Naive B cell (primary cell): ENCODE measurements at regions not wholly inside any gene's neighbourhood (a gene's known extent, or its start where the extent isn't known, plus 50 kb on each side); places are given as distances from the start of the nearest gene placed in this dataset.

Experiments
- ATAC-seq, 2 donors: fragments of 150-1000 bp; cut with Tn5 transposase; 2 replicates each; pipeline ENCODE4 v1.10.0; 2021; ENCODE audit warnings: low read depth in 2 of 2, mild to moderate bottlenecking in 2 of 2, moderate library complexity in 2 of 2
- DNase-seq: peaks from one replicate; pipeline ENCODE4 v3.0.0; 2022
- H3K27ac Mint-ChIP-seq, 6 donors: one replicate each; pipeline ENCODE4 v1.8.0; 2020 to 2022; ENCODE audit warnings: mild to moderate bottlenecking in 6 of 6, mixed read lengths in 6 of 6, moderate library complexity in 5 of 6, inconsistent platforms in 2 of 6
- H3K27me3 Mint-ChIP-seq, 3 donors: one replicate each; pipeline ENCODE4 v1.8.0; 2021 to 2022; ENCODE audit warnings: mixed read lengths in 3 of 3, mild to moderate bottlenecking in 1 of 3
- H3K36me3 Mint-ChIP-seq, 2 donors: one replicate each; pipeline ENCODE4 v1.8.0; 2020 to 2022; ENCODE audit warnings: mixed read lengths in 2 of 2, inconsistent platforms in 1 of 2, mild to moderate bottlenecking in 1 of 2
- H3K4me1 Mint-ChIP-seq, 3 donors: one replicate each; pipeline ENCODE4 v1.8.0; 2020 to 2022; ENCODE audit warnings: mixed read lengths in 3 of 3, inconsistent platforms in 1 of 3, mild to moderate bottlenecking in 1 of 3, moderate library complexity in 1 of 3
- H3K4me3 Mint-ChIP-seq, 8 donors: one replicate each; pipeline ENCODE4 v1.8.0; 2020 to 2022; ENCODE audit warnings: mild to moderate bottlenecking in 8 of 8, mixed read lengths in 8 of 8, moderate library complexity in 8 of 8, inconsistent platforms in 2 of 8
- H3K9me3 Mint-ChIP-seq, 7 donors: one replicate each; pipeline ENCODE4 v1.8.0; 2020 to 2022; ENCODE audit warnings: mixed read lengths in 7 of 7, mild to moderate bottlenecking in 5 of 7, inconsistent platforms in 2 of 7, moderate library complexity in 1 of 7

- no peak overlapping the region for H3K4me3 Mint-ChIP-seq
- no peak for DNase-seq
- no peak overlapping the region for H3K27ac Mint-ChIP-seq
- ATAC-seq = no peak
- H3K9me3 Mint-ChIP-seq = peaks cover 10 to 59% (median 23%) of the 10 kb centered on the region in 7 donors
- H3K4me1 Mint-ChIP-seq = no peaks in the 10 kb centered on the region
- H3K36me3 Mint-ChIP-seq = peaks cover 4 to 21% of the 10 kb centered on the region in 2 donors
- H3K27me3 Mint-ChIP-seq = peaks cover 0 to 24% (median 6%) of the 10 kb centered on the region in 3 donors
These were observed 81.2 kb downstream of the ZNF777 start for GRCh38 chr7:149379625-149380024.

GRCh38 chr7:149381245-149381644 is 79.6 kb downstream of the ZNF777 start:
- H3K4me1 Mint-ChIP-seq = no peaks in the 10 kb centered on the region
- peaks cover 10 to 51% (median 19%) of the 10 kb centered on the region in 7 donors for H3K9me3 Mint-ChIP-seq
- H3K27me3 Mint-ChIP-seq = peaks cover 6 to 24% (median 7%) of the 10 kb centered on the region in 3 donors
- ATAC-seq (no peak), DNase-seq (no peak)
- H3K27ac Mint-ChIP-seq = no peak overlapping the region
- H3K36me3 Mint-ChIP-seq = peaks cover 4 to 21% of the 10 kb centered on the region in 2 donors
- no peak overlapping the region for H3K4me3 Mint-ChIP-seq
